Endothelial cell of hepatic sinusoid (primary cell): ENCODE measurements at regions not wholly inside any gene's neighbourhood (a gene's known extent, or its start where the extent isn't known, plus 50 kb on each side); places are given as distances from the start of the nearest gene placed in this dataset.

Experiments used
- in situ Hi-C: cut with HindIII; loops from 2 replicates; pipeline ENCODE4 v1.10.0; 2017; ENCODE audit warnings: low sequenced_read_pairs

GRCh38 chr1:229068270-229068987 is 202.5 kb upstream of the RAB4A start:
- in situ Hi-C loops = no loop called here

GRCh38 chr1:229069176-229069575 is 201.7 kb upstream of the RAB4A start:
- in situ Hi-C loops = no loop called here

- in situ Hi-C loops = loop anchor here (5.0 kb wide), 2 partner anchors 43 to 77 kb away; no protein-coding TSS in a partner anchor
Measured at GRCh38 chr1:229070168-229070567, 200.7 kb upstream of the RAB4A start.

DNA sequence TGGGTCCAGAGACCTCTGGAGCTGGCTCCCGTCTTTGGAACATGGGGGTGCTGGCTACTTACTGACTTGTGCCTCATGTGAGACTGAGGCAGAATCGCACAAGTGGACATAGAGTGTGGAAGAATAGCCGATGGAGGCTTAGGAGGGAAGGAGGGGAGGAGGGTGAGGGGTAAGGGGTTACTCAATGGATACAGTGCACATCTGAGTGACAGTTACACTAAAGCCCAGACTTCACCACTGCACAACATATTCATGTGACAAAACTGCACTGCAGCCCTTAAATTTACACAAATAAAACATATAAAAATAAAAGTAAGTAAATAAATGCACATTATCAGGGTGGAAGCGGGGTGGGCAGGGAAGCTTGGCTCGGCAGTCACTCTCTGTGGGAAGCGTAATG is 197.7 kb upstream of the RAB4A start:
- in situ Hi-C loops = loop anchor here (5.0 kb wide), 2 partner anchors 46 to 74 kb away; no protein-coding TSS in a partner anchor

DNA sequence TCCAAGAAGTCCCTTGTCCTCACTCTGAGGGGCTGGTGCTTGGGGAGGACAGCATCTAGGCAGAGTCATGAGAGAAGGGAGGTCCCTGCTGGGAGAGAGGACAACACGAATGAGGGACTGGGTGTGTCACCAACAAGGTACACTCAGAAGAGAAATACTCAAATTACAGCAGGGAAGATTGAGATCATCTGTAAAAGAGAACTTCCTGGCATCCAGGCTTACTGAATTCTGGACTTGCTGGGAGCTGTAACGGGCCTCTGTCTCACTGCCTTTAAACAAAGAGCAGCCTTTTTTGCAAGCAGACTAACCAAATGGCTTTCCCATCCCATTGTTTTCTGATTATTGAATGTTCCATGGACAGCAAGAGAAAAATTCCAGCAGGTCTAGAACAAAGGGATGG is 195.7 kb upstream of the RAB4A start:
- in situ Hi-C loops = no loop called here

DNA sequence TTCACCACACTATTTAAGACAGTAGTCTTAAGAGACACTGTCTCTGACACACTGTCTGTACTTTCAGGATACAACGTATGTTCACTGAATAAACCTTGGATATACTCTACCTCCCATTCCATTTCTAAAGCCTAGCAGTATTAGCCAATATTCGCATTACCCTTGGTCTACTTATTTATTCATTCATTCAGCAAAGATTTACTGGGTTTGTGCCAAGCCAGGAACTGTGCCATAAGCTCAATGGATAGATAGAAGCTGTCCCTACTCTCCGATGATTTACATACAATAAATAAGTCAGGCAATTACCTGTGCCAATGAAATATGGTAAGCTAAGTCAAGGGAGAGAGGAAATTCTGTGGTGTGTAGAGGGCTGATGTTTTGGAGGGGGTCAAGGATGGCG is 195.2 kb upstream of the RAB4A start:
- in situ Hi-C loops = no loop called here

DNA sequence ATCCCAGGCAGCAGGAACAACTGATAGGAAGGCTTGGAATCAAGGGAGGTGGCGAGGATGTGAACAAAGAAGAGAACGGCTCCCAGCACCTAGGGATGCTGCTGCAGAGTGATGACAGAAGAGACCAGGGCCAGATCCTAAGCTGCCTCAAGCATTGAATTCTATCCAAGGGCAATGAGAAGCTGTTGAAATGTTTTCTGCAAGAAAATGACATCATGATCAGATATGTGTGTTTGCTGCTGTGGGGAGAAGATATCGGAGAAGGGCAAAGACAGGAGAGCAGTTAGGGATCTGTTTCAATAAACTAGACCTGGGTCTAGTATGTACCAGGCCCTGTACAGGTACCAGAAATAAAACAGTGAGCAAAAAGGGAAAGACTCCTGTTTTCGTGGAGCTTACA is 194.7 kb upstream of the RAB4A start:
- in situ Hi-C loops = no loop called here

DNA sequence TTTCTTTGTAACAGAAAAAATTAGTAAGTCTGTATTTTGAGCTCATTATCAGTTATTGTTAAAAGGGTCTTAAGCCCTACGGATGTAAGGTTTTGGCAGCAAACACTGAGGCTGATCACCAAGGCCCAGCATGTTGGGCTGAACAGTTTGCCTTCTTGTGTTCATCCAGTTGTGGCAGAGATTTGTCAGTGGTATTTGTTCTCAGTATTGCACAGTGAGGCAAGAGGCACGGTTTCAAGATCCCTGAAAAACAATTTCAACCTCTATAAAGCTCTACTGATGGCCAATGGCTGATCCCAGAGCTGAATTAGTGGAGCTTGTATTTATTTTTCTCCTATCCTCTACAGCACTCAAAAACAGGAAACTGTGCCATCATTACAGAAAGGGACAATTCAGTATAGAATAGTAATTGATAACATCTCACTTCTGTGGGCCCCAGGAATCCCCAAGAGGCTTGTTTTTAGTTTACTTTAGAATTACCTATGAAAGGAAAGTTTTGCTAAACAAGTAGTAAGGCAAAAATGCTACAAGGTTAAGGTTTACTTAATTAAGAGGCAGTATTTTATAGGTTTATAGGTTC is 191.8 kb upstream of the RAB4A start:
- in situ Hi-C loops = no loop called here

DNA sequence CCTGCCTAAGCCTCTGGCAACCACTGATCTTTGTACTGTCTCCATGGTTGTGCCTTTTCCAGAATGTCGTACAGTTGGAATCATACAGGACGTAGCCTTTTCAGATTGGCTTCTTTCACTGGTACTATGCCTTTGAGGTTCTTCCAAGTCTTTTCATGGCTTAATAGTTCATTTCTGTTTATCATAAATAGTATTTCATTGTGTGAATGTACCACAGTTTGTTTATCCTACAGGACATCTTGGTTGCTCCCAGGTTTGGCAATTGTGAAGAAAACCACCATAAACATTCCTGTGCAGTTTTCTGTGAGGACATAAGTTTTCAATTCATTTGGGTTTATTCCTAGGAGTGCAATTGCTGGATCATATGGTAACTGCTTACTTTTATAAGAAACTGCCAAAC is 190.6 kb upstream of the RAB4A start:
- in situ Hi-C loops = no loop called here

DNA sequence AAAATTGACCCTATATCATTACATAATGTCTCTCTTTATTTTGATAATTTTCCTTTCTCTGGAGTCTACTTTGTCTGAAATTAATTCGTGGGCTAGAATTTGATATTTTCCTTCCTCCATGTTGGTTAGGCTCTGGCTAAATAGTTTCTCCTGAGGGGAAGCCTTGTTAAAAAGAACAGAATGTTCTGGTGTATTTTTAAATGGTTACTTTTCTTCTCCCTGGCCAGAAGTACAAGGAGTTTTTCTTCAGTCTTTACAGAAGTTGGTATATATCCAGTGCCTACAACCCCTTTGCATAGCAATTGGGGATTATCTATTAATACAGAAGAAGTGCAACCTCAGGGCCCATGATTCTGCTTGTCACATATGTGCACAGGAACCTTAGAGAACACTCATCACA is 185.6 kb upstream of the RAB4A start:
- in situ Hi-C loops = no loop called here

- in situ Hi-C loops = no loop called here
Measured at GRCh38 chr1:229086091-229086490, 184.8 kb upstream of the RAB4A start.

GRCh38 chr1:229086686-229087085 is 184.2 kb upstream of the RAB4A start:
- in situ Hi-C loops = no loop called here

GRCh38 chr1:229087339-229087738 is 183.6 kb upstream of the RAB4A start:
- in situ Hi-C loops = no loop called here

- in situ Hi-C loops = no loop called here
Measured at GRCh38 chr1:229087906-229088305, 183.0 kb upstream of the RAB4A start.

GRCh38 chr1:229088711-229089110 is 182.2 kb upstream of the RAB4A start:
- in situ Hi-C loops = no loop called here

DNA sequence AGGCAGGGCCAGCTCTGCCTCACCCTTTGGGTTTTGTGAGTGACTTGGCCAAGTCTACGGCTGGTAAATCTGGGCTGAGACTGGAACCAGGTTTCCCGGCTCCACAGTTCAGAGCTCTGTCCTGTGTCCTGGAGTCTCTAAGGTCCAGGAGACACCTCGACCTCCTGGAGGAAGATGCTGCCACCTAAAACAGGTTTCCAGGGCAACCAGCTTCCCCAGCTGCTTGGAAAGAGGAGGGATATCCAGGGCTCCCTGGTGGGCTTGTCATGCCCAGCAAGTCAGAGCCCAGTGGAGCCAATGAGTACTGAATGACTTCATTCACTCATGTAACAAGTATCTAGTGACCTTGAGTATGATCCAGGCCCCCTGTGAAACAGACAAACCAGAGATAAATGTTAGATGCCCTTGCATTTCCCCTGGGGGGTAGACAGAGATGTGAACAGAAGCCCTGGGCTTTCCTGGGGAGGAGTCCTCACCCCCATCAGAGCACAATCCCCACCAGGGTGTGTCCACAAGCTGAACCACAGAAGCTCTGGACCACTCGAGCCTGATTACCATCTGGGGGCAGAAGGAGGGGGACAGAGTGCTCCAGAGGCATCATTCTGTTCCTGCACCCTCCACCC is 181.2 kb upstream of the RAB4A start:
- in situ Hi-C loops = loop anchor here (5.0 kb wide), 1 partner anchor 102 kb away; no protein-coding TSS in a partner anchor

DNA sequence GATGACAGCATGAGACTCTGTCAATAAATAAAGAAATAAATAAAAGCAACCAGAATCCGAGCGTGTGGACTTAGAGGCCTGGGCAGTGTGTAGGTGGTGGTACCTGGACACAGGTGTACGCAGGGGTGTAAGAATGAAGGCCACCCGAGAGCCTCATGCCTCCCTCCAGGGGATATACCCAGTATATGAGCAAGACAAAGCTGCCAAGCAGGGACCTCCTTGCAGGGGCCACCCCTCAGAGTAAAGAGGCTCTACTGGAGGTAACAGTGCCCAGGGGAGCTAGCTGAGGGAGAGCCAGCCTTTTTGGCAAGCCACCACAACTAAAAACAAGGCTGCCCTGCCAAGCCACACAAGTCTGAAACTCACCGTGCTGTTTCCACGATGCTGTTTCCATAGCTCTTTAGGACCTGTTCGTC is 179.2 kb upstream of the RAB4A start:
- in situ Hi-C loops = loop anchor here (5.0 kb wide), 1 partner anchor 104 kb away; no protein-coding TSS in a partner anchor

GRCh38 chr1:229092377-229093237 is 178.3 kb upstream of the RAB4A start:
- in situ Hi-C loops = loop anchor here (5.0 kb wide), 1 partner anchor 105 kb away; no protein-coding TSS in a partner anchor

- in situ Hi-C loops = loop anchor here (5.0 kb wide), 1 partner anchor 106 kb away; no protein-coding TSS in a partner anchor
Measured at GRCh38 chr1:229093238-229093540, 177.7 kb upstream of the RAB4A start.

DNA sequence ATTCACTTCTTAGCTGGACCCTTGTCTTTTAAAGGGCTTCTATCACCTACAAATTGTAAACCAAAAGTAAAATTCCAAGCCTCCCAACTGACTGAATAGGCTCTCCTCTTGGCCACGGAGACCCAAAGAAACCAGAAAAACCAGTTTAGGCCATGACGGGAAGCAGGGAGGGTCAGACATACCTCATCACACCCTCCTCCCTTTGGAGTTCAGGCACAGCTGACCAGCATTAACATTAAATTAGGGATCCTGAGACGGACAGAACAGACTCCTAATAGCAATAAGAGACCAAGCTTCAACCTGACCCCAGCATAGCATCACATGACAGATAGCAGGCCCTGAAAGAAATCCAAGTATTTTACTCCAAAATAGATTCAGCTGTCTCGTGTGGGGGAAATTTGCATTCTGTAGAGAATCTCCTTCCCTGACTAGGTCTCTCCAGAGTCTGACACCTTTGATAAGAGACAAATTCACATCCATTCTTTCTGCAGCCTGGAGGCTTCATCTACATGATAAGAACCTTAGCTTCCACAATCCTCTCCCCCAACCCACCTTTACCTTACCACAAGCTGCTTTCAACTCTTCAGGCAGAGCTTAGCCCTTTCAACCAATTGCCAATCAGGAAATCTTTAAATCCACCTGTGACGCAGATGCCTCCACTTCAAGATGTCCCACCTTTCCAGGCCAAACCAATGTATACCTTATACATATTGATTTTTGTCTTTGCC is 177.1 kb upstream of the RAB4A start:
- in situ Hi-C loops = loop anchor here (5.0 kb wide), 1 partner anchor 106 kb away; no protein-coding TSS in a partner anchor
